CD14-positive monocyte (primary cell): ENCODE measurements at regions not wholly inside any gene's neighbourhood (a gene's known extent, or its start where the extent isn't known, plus 50 kb on each side); places are given as distances from the start of the nearest gene placed in this dataset.

Experiments used
- DNase-seq, 3 donors: peaks; one replicate each; pipeline ENCODE4 v3.0.0-alpha.2; 2011 to 2022
- H2AFZ ChIP-seq: 2 replicates; pipeline ENCODE4 v1.6.0; 2012; ENCODE audit warnings: mild to moderate bottlenecking, low read depth, low read length, inconsistent platforms; ENCODE audit not compliant: insufficient read depth, poor library complexity, severe bottlenecking
- H3K27ac ChIP-seq, 2 donors: 1 replicate in 1 of 2; 2 replicates in 1 of 2; pipeline ENCODE4 v1.5.1; 2012 to 2013; ENCODE audit warnings: low read length in 2 of 2, control low read depth in 1 of 2, inconsistent platforms in 1 of 2, low read depth in 1 of 2, mild to moderate bottlenecking in 1 of 2
- H3K27me3 ChIP-seq, 2 donors: one replicate each; pipeline versions ENCODE4 v1.6.0 to v1.6.1; 2011 to 2013; ENCODE audit warnings: low read length in 2 of 2; ENCODE audit not compliant: control insufficient read depth in 2 of 2, insufficient read depth in 2 of 2
- H3K36me3 ChIP-seq, 2 donors: replicated peaks in 1 of 2; 1 replicate in 1 of 2; 2 replicates in 1 of 2; pipeline versions ENCODE4 v1.5.1 to v1.6.1; 2012 to 2013; ENCODE audit warnings: low read length in 2 of 2, control low read depth in 1 of 2, inconsistent platforms in 1 of 2, mild to moderate bottlenecking in 1 of 2; ENCODE audit not compliant: insufficient read depth in 2 of 2, control insufficient read depth in 1 of 2
- H3K4me1 ChIP-seq, 2 donors: 1 replicate in 1 of 2; 2 replicates in 1 of 2; pipeline versions ENCODE4 v1.5.1 to v1.6.1; 2012 to 2013; ENCODE audit warnings: low read length in 2 of 2, control low read depth in 1 of 2, inconsistent platforms in 1 of 2, mild to moderate bottlenecking in 1 of 2, moderate library complexity in 1 of 2; ENCODE audit not compliant: insufficient read depth in 2 of 2, control insufficient read depth in 1 of 2
- H3K4me2 ChIP-seq: replicated peaks from 2 replicates; pipeline ENCODE3; 2012; ENCODE audit warnings: low read length, moderate library complexity, mild to moderate bottlenecking; ENCODE audit not compliant: poor library complexity, severe bottlenecking; ENCODE audit errors: extremely low read depth
- H3K4me3 ChIP-seq, 3 experiments: fragments of 200-600 bp in 1 of 3; sonication (generic) in 1 of 3; replicated peaks in 1 of 3; 1 replicate in 2 of 3; 2 replicates in 1 of 3; pipeline ENCODE4 v1.5.1; 2011 to 2013; ENCODE audit warnings: low read length in 3 of 3, mild to moderate bottlenecking in 3 of 3, control low read depth in 2 of 3, low read depth in 2 of 3, inconsistent platforms in 1 of 3, moderate library complexity in 1 of 3
- H3K79me2 ChIP-seq: 2 replicates; pipeline ENCODE4 v1.6.0; 2012; ENCODE audit warnings: mild to moderate bottlenecking, control low read depth, inconsistent platforms, low read length, moderate library complexity; ENCODE audit not compliant: insufficient read depth
- H3K9ac ChIP-seq: 2 replicates; pipeline ENCODE4 v1.6.0; 2017; ENCODE audit warnings: low read length, mild to moderate bottlenecking; ENCODE audit not compliant: insufficient read depth, poor library complexity, severe bottlenecking
- H3K9me3 ChIP-seq, 2 donors: replicated peaks in 1 of 2; 1 replicate in 1 of 2; 2 replicates in 1 of 2; pipeline versions ENCODE4 v1.5.1 to v1.6.1; 2012 to 2013; ENCODE audit warnings: low read length in 2 of 2, control low read depth in 1 of 2; ENCODE audit not compliant: control insufficient read depth in 1 of 2, insufficient read depth in 1 of 2
- H4K20me1 ChIP-seq: 2 replicates; pipeline ENCODE4 v1.6.0; 2012; ENCODE audit warnings: mild to moderate bottlenecking, low read length, control low read depth, moderate library complexity; ENCODE audit not compliant: insufficient read depth
- H3K27ac Mint-ChIP-seq, 7 donors: one replicate each; pipeline ENCODE4 v1.8.0; 2020; ENCODE audit warnings: mild to moderate bottlenecking in 7 of 7, mixed read lengths in 7 of 7, moderate library complexity in 6 of 7, inconsistent platforms in 2 of 7
- H3K27me3 Mint-ChIP-seq, 3 donors: one replicate each; pipeline ENCODE4 v1.8.0; 2021 to 2022; ENCODE audit warnings: low read depth in 3 of 3, mild to moderate bottlenecking in 3 of 3, mixed read lengths in 3 of 3, moderate library complexity in 3 of 3, inconsistent platforms in 1 of 3
- H3K36me3 Mint-ChIP-seq, 2 donors: one replicate each; pipeline ENCODE4 v1.8.0; 2020; ENCODE audit warnings: mixed read lengths in 2 of 2, inconsistent platforms in 1 of 2, mild to moderate bottlenecking in 1 of 2
- H3K4me1 Mint-ChIP-seq: one replicate; pipeline ENCODE4 v1.8.0; 2020; ENCODE audit warnings: mild to moderate bottlenecking, mixed read lengths
- H3K4me3 Mint-ChIP-seq, 2 donors: one replicate each; pipeline ENCODE4 v1.8.0; 2020; ENCODE audit warnings: mild to moderate bottlenecking in 2 of 2, mixed read lengths in 2 of 2, moderate library complexity in 1 of 2
- H3K9me3 Mint-ChIP-seq, 7 donors: one replicate each; pipeline ENCODE4 v1.8.0; 2020 to 2022; ENCODE audit warnings: mixed read lengths in 7 of 7, mild to moderate bottlenecking in 6 of 7, moderate library complexity in 6 of 7, inconsistent platforms in 2 of 7
- CTCF ChIP-seq: fragments of 200-600 bp; IDR thresholded peaks from one replicate; pipeline ENCODE4 v1.8.0; 2022; ENCODE audit warnings: antibody characterized with exemption, mild to moderate bottlenecking
- WGBS: methylation state at CpG from one replicate; pipeline ENCODE4 v1.1.5; 2013; ENCODE audit warnings: missing lambda C conversion rate; ENCODE audit not compliant: insufficient coverage; 5-methylcytosine and 5-hydroxymethylcytosine counted together
- intact Hi-C, 2 donors: fragments of 100-400 bp; cut with micrococcal nuclease; formaldehyde crosslinking; loops; one replicate each; pipeline versions ENCODE4 v1.15.0 to v1.15.1; 2023

DNA sequence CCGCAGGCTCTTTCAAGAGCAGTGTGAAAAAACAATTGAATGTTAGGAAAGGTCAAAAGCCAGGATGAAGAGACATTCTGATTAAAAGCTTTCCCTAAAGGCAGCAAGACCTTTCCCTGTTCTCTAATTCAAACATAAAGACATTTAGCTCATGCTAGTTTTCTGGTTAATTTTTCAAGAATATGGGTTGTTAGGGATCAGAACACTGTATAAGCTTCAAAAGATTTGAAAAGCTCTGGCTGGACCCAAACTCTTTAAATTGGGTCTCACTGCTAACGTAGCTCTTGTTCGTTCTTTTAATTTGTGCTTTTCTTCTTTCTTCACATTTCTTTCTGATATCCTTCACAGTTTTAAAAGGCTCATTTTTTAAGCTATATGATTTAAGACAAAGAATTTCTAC, 877.0 kb downstream of the EFNB2 start:
- Histone ChIP-seq H3K4me3 (no peak overlapping the region), H3K9ac (no peak overlapping the region), H3K4me1 (no peaks in the 10 kb centered on the region), H3K9me3 (peaks cover 3 to 8% of the 10 kb centered on the region in 2 donors), H3K79me2 (no peaks in the 10 kb centered on the region), H3K4me2 (no peak overlapping the region), H3K36me3 (no peaks in the 10 kb centered on the region), H3K27me3 (no peaks in the 10 kb centered on the region), H3K27ac (no peak overlapping the region), H4K20me1 (no peaks in the 10 kb centered on the region), H2AFZ (no peak overlapping the region)
- WGBS, result no CpG with 5 or more reads among the region's 3 CpGs
- intact Hi-C loops, result no loop called here
- no peaks in the 10 kb centered on the region for H3K4me1 Mint-ChIP-seq
- H3K9me3 Mint-ChIP-seq, result peaks cover 1 to 9% (median 4%) of the 10 kb centered on the region in 7 donors
- no peak overlapping the region for H3K27ac Mint-ChIP-seq
- H3K36me3 Mint-ChIP-seq, result no peaks in the 10 kb centered on the region
- no peak for TF ChIP-seq CTCF
- no peak for DNase-seq
- peaks cover 0 to 2% (median 0%) of the 10 kb centered on the region in 3 donors for H3K27me3 Mint-ChIP-seq
- H3K4me3 Mint-ChIP-seq, result no peak overlapping the region

GRCh38 chr13:105655046-105655445, 880.4 kb downstream of the EFNB2 start:
- peaks cover 0 to under 1% of the 10 kb centered on the region in 2 donors for H3K9me3 ChIP-seq
- H3K27ac ChIP-seq, result no peak overlapping the region
- Mint-ChIP-seq H3K4me3 (no peak overlapping the region), H3K9me3 (peaks cover 0 to 6% (median 4%) of the 10 kb centered on the region in 7 donors), H3K27ac (no peak overlapping the region), H3K27me3 (no peaks in the 10 kb centered on the region), H3K36me3 (no peaks in the 10 kb centered on the region), H3K4me1 (no peaks in the 10 kb centered on the region)
- TF ChIP-seq CTCF, result no peak
- H3K79me2 ChIP-seq, result no peaks in the 10 kb centered on the region
- H3K4me3 ChIP-seq, result no peak overlapping the region
- H4K20me1 ChIP-seq, result no peaks in the 10 kb centered on the region
- no peak overlapping the region for H3K4me2 ChIP-seq
- H3K9ac ChIP-seq, result no peak overlapping the region
- no peak overlapping the region for H2AFZ ChIP-seq
- no peaks in the 10 kb centered on the region for H3K36me3 ChIP-seq
- no CpG with 5 or more reads among the region's 2 CpGs for WGBS
- H3K4me1 ChIP-seq, result no peaks in the 10 kb centered on the region
- H3K27me3 ChIP-seq, result no peaks in the 10 kb centered on the region
- no peak for DNase-seq
- intact Hi-C loops, result no loop called here
